Activated B cell treated with CpG ODN at 0.5 μM for 24 hours (primary cell): ENCODE measurements at regions not wholly inside any gene's neighbourhood (a gene's known extent, or its start where the extent isn't known, plus 50 kb on each side); places are given as distances from the start of the nearest gene placed in this dataset.

Source experiments
- ATAC-seq: fragments of 200-7000 bp; cut with Tn5 transposase; one replicate; pipeline ENCODE4 v1.10.0; 2021; ENCODE audit warnings: low read depth, mild to moderate bottlenecking, moderate library complexity
- CTCF ChIA-PET: fragments of 350-600 bp; sonication (Branson Sonifier 250); formaldehyde crosslinking; loops from one replicate; lab custom pipeline; 2021; ENCODE audit warnings: antibody characterized with exemption; lab: Charles Lee
- POLR2A ChIA-PET: fragments of 350-600 bp; sonication (Branson Sonifier 250); formaldehyde crosslinking; loops from one replicate; lab custom pipeline; 2021; ENCODE audit warnings: antibody characterized with exemption; lab: Charles Lee
- DNase-seq: peaks from one replicate; pipeline ENCODE4 v3.0.0; 2022
- H3K27ac Mint-ChIP-seq: one replicate; pipeline ENCODE4 v1.8.0; 2020; ENCODE audit warnings: mixed read lengths
- H3K27me3 Mint-ChIP-seq: one replicate; pipeline ENCODE4 v1.8.0; 2021; ENCODE audit warnings: mixed read lengths
- H3K36me3 Mint-ChIP-seq: one replicate; pipeline ENCODE4 v1.8.0; 2021; ENCODE audit warnings: low read depth, mixed read lengths
- H3K4me1 Mint-ChIP-seq: one replicate; pipeline ENCODE4 v1.8.0; 2021; ENCODE audit warnings: mixed read lengths
- H3K4me3 Mint-ChIP-seq: one replicate; pipeline ENCODE4 v1.8.0; 2020; ENCODE audit warnings: mild to moderate bottlenecking, mixed read lengths
- H3K9me3 Mint-ChIP-seq: one replicate; pipeline ENCODE4 v1.8.0; 2020; ENCODE audit warnings: mixed read lengths
- intact Hi-C: fragments of 100-400 bp; cut with micrococcal nuclease; formaldehyde crosslinking; loops from one replicate; pipeline ENCODE4 v1.15.1; 2024
- TF ChIP-seq, protein P1 (sequence below): fragments of 200-600 bp; IDR thresholded peaks from one replicate; pipeline ENCODE4 v1.8.0; 2022; ENCODE audit warnings: antibody characterized with exemption, mild to moderate bottlenecking

DNA sequence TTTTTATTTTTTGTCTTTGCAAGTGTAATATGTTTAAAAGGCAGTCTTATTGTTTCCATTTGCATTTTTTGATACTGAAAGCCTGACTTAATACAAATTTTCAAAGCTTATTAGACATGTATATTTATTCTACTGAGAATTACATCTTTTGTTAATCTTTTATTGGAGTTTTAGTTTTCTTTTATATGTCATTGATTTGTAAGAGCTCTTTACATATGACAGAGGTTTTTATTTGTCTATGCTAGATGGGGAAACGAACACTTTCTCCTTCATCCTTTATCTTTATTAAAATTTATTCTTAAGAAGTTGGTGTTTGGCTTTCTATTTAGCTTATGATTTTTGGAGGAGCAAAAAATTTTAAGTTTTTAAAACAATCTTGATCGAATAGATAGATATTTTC, 234.4 kb upstream of the SRRM4 start:
- TF ChIP-seq, protein P1, sequence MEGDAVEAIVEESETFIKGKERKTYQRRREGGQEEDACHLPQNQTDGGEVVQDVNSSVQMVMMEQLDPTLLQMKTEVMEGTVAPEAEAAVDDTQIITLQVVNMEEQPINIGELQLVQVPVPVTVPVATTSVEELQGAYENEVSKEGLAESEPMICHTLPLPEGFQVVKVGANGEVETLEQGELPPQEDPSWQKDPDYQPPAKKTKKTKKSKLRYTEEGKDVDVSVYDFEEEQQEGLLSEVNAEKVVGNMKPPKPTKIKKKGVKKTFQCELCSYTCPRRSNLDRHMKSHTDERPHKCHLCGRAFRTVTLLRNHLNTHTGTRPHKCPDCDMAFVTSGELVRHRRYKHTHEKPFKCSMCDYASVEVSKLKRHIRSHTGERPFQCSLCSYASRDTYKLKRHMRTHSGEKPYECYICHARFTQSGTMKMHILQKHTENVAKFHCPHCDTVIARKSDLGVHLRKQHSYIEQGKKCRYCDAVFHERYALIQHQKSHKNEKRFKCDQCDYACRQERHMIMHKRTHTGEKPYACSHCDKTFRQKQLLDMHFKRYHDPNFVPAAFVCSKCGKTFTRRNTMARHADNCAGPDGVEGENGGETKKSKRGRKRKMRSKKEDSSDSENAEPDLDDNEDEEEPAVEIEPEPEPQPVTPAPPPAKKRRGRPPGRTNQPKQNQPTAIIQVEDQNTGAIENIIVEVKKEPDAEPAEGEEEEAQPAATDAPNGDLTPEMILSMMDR = no peak
- H3K27ac Mint-ChIP-seq = no peak overlapping the region
- ChIA-PET CTCF (no interaction called here), POLR2A (no interaction called here)
- H3K27me3 Mint-ChIP-seq = no peaks in the 10 kb centered on the region
- H3K9me3 Mint-ChIP-seq = peaks cover 2% of the 10 kb centered on the region
- DNase-seq = no peak
- H3K36me3 Mint-ChIP-seq = no peaks in the 10 kb centered on the region
- H3K4me3 Mint-ChIP-seq = no peak overlapping the region
- H3K4me1 Mint-ChIP-seq = no peaks in the 10 kb centered on the region
- intact Hi-C loops = no loop called here
- ATAC-seq = no peak

DNA sequence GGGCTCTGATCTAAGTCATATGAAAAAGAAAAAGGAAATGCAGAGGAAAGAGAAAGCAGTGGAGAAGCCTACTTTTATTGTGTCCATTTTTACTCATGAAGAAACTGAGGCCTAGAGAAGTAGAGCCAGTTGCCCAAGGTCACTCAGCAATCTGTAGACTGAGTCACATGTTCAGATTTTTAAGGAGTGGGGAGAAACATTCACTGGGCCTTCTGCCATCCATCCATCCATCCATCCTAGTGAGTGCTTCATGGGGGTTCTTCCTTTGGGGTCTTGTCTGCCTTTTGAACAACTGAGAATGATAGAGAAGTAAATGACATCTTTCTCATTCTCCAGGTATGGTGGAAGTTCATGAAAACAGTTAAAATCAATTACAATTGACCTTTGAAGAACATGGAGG, 233.6 kb upstream of the SRRM4 start:
- ChIA-PET CTCF (no interaction called here), POLR2A (no interaction called here)
- Mint-ChIP-seq H3K27ac (no peak overlapping the region), H3K36me3 (no peaks in the 10 kb centered on the region), H3K9me3 (peaks cover 3% of the 10 kb centered on the region), H3K4me1 (no peaks in the 10 kb centered on the region), H3K4me3 (no peak overlapping the region), H3K27me3 (no peaks in the 10 kb centered on the region)
- TF ChIP-seq, protein P1 = no peak
- ATAC-seq (no peak), DNase-seq (no peak)
- intact Hi-C loops = no loop called here

DNA sequence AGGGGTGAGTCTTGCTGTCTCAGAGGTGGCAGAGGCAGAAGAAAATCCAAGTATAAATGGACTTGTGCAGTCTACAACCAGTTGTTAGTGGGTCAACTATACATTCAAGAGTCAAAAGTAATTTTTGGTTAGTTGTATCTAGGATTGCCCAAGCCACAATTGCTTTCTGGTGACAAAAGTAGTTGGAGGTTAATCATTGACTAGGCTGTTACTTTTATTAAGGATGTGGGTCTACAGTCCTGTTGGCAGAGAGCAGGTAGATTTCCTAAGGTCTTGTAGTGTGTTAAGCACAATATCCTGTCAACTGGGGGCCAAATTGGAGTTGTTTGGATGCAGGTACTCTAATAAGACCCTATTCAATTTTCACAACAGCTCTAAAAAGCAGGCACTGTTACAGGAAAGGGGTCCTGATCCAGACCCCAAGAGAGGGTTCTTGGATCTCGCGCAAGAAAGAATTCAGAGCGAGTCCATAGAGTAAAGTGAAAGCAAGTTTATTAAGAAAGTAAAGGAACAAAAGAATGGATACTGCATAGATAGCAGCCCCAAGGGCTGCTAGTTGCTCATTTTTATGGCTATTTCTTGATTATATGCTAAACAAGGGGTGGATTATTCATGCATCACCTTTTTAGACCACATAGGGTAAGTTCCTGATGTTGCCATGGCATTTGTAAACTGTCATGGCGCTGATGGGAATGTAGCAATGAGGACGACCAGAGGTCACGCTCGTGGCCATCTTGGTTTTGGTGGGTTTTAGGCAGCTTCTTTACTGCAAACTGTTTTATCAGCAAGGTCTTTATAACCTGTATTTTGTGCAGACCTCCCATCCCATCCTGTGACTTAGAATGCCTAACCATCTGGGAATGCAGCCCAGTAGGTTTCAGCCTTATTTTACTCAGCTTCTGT, 232.6 kb upstream of the SRRM4 start:
- H3K4me1 Mint-ChIP-seq = no peaks in the 10 kb centered on the region
- DNase-seq (no peak), ATAC-seq (no peak)
- H3K36me3 Mint-ChIP-seq = no peaks in the 10 kb centered on the region
- peaks cover 3% of the 10 kb centered on the region for H3K9me3 Mint-ChIP-seq
- H3K27me3 Mint-ChIP-seq = no peaks in the 10 kb centered on the region
- no peak overlapping the region for H3K4me3 Mint-ChIP-seq
- TF ChIP-seq, protein P1 = no peak
- ChIA-PET POLR2A (no interaction called here), CTCF (no interaction called here)
- H3K27ac Mint-ChIP-seq = no peak overlapping the region
- intact Hi-C loops = no loop called here

DNA sequence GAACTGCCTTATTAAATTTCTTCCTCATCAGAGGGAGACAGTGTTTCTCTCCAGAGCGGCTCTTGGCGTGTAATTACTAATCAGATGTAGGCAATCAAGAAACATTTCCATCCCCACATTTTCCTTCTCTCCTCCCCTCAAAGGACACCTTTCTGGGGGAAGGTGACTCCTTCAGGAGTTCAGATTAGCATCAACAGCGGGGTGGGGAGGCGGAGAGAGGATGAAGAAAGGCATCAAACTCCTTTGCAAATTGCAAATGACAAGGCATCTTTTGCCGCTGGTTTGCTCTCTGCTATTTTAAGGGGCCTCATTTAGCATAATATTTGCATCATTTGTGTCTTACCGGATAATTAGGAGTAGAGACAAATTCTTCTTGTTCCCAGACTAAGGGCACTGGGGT, 231.7 kb upstream of the SRRM4 start:
- H3K4me1 Mint-ChIP-seq = no peaks in the 10 kb centered on the region
- ATAC-seq (no peak), DNase-seq (no peak)
- no peaks in the 10 kb centered on the region for H3K27me3 Mint-ChIP-seq
- intact Hi-C loops = no loop called here
- ChIA-PET CTCF (no interaction called here), POLR2A (no interaction called here)
- H3K27ac Mint-ChIP-seq = no peak overlapping the region
- no peak overlapping the region for H3K4me3 Mint-ChIP-seq
- peaks cover 3% of the 10 kb centered on the region for H3K9me3 Mint-ChIP-seq
- TF ChIP-seq, protein P1 = no peak
- H3K36me3 Mint-ChIP-seq = no peaks in the 10 kb centered on the region

DNA sequence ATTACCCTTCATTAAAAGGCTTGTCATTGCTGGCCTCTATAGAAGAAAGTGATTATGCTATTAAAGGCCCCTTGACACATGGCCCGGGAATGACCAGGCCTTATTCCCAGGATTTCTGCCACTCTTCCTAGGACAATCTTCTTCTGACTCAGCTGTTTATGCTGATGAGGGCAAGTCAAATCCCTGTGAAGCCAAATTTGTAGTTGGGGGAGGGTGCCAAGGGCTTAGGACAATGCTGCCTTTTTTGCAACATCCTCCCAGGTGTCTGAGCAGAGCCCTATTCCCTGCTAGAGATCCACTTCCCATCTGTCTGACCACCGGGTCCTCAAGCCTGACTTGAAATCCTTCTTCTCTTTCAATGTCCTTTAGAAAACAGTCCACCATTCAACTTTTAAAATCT, 230.7 kb upstream of the SRRM4 start:
- TF ChIP-seq, protein P1 = no peak
- no peak overlapping the region for H3K27ac Mint-ChIP-seq
- H3K36me3 Mint-ChIP-seq = no peaks in the 10 kb centered on the region
- H3K4me1 Mint-ChIP-seq = no peaks in the 10 kb centered on the region
- ChIA-PET POLR2A (no interaction called here), CTCF (no interaction called here)
- H3K9me3 Mint-ChIP-seq = peaks cover 3% of the 10 kb centered on the region
- DNase-seq (no peak), ATAC-seq (no peak)
- intact Hi-C loops = no loop called here
- H3K4me3 Mint-ChIP-seq = no peak overlapping the region
- H3K27me3 Mint-ChIP-seq = no peaks in the 10 kb centered on the region
